ENCODE measurements at regions not wholly inside any gene's neighbourhood (a gene's known extent, or its start where the extent isn't known, plus 50 kb on each side); places are given as distances from the start of the nearest gene placed in this dataset.

DNA sequence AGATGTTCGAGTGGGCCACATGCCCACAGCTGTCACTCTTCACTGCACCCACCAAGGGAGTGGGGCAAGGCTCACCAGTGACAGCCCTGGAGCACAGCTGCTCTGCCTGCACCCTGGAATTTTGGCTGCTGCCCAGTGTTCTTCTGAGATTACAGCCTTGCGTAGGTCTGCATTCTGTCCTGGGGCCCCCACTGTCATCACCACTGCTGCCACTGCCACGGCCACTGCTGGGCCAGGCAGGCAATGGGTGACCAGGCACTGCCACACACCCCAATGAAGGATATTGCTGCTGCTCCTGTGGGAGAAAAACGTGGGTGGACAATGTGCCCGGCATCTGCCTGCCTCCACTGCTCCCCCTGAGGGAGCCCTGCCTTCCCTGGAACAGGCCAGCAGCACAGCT lies 1717.0 kb downstream of the TP53TG3F start:
- TF ChIP-seq PRRX2 (CRISPR knock-in tag; IDR thresholded peaks at IDR 0.05) = no peak
- TF ChIP-seq RORB (CRISPR knock-in tag; IDR thresholded peaks at IDR 0.05) = no peak
- TF ChIP-seq ZNF232 (CRISPR knock-in tag; IDR thresholded peaks at IDR 0.05) = no peak
- TF ChIP-seq, protein P1, sequence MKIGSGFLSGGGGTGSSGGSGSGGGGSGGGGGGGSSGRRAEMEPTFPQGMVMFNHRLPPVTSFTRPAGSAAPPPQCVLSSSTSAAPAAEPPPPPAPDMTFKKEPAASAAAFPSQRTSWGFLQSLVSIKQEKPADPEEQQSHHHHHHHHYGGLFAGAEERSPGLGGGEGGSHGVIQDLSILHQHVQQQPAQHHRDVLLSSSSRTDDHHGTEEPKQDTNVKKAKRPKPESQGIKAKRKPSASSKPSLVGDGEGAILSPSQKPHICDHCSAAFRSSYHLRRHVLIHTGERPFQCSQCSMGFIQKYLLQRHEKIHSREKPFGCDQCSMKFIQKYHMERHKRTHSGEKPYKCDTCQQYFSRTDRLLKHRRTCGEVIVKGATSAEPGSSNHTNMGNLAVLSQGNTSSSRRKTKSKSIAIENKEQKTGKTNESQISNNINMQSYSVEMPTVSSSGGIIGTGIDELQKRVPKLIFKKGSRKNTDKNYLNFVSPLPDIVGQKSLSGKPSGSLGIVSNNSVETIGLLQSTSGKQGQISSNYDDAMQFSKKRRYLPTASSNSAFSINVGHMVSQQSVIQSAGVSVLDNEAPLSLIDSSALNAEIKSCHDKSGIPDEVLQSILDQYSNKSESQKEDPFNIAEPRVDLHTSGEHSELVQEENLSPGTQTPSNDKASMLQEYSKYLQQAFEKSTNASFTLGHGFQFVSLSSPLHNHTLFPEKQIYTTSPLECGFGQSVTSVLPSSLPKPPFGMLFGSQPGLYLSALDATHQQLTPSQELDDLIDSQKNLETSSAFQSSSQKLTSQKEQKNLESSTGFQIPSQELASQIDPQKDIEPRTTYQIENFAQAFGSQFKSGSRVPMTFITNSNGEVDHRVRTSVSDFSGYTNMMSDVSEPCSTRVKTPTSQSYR (CRISPR knock-in tag; IDR thresholded peaks at IDR 0.05) = no peak
- TF ChIP-seq ZNF121 (CRISPR knock-in tag; IDR thresholded peaks at IDR 0.05) = no peak
- TF ChIP-seq NR2C2 (CRISPR knock-in tag; IDR thresholded peaks at IDR 0.05) = no peak
- TF ChIP-seq, protein P2, sequence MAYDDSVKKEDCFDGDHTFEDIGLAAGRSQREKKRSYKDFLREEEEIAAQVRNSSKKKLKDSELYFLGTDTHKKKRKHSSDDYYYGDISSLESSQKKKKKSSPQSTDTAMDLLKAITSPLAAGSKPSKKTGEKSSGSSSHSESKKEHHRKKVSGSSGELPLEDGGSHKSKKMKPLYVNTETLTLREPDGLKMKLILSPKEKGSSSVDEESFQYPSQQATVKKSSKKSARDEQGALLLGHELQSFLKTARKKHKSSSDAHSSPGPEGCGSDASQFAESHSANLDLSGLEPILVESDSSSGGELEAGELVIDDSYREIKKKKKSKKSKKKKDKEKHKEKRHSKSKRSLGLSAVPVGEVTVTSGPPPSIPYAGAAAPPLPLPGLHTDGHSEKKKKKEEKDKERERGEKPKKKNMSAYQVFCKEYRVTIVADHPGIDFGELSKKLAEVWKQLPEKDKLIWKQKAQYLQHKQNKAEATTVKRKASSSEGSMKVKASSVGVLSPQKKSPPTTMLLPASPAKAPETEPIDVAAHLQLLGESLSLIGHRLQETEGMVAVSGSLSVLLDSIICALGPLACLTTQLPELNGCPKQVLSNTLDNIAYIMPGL (CRISPR knock-in tag; IDR thresholded peaks at IDR 0.05) = no peak
- TF ChIP-seq FOXK1 (CRISPR knock-in tag; IDR thresholded peaks at IDR 0.05) = no peak
- TF ChIP-seq CREM (CRISPR knock-in tag; IDR thresholded peaks at IDR 0.05) = no peak
- no peak for TF ChIP-seq NFE2L1 (CRISPR knock-in tag; IDR thresholded peaks at IDR 0.05)
- no peak for TF ChIP-seq NR3C1 (CRISPR knock-in tag; conservative IDR thresholded peaks at IDR 0.05; ENCODE audit: low read depth)
- TF ChIP-seq, protein P3, sequence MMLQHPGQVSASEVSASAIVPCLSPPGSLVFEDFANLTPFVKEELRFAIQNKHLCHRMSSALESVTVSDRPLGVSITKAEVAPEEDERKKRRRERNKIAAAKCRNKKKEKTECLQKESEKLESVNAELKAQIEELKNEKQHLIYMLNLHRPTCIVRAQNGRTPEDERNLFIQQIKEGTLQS (CRISPR knock-in tag; conservative IDR thresholded peaks at IDR 0.05) = no peak
- no peak for TF ChIP-seq GTF2I (CRISPR knock-in tag; conservative IDR thresholded peaks at IDR 0.05)
- Mint-ChIP-seq H3K27me3 (ENCODE audit: low read depth) (peaks cover 6% of the 10 kb centered on the region; the same call in 1 of the 2 replicates), H3K36me3 (peaks cover 52% of the 10 kb centered on the region), H3K9me3 (peaks cover 53% of the 10 kb centered on the region), H3K4me1 (no peaks in the 10 kb centered on the region), H3K4me3 (no peak overlapping the region), H3K27ac (no peak overlapping the region)
- ATAC-seq (no peak), DNase-seq (ENCODE audit: low spot score) (no peak)
- ChIA-PET CTCF (no interaction called here), POLR2A (no interaction called here)

DNA sequence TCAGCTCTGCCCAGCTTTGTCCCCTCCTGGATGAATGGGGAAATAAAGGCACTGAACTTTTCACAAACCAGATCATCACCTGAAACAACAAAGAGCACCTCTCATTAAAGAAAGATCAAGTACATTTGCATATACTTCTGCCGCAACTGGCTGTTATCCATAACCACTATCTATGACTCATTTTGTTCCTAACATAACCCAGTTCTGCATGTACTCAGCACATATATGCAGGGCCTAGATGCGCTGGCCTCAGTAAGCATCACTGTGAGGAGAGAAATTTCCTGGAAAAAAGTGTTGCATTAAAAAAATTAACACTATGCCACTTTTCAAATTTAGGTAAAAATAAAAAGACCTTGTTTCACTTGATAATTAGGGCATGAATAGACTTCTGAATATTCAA lies 1718.4 kb downstream of the TP53TG3F start:
- no peak for TF ChIP-seq GTF2I (CRISPR knock-in tag; conservative IDR thresholded peaks at IDR 0.05)
- TF ChIP-seq CREM (CRISPR knock-in tag; IDR thresholded peaks at IDR 0.05) = no peak
- no peak for TF ChIP-seq SOX15 (CRISPR knock-in tag; IDR thresholded peaks at IDR 0.05)
- no peak for TF ChIP-seq JUN (CRISPR knock-in tag; IDR thresholded peaks at IDR 0.05)
- TF ChIP-seq, protein P4, sequence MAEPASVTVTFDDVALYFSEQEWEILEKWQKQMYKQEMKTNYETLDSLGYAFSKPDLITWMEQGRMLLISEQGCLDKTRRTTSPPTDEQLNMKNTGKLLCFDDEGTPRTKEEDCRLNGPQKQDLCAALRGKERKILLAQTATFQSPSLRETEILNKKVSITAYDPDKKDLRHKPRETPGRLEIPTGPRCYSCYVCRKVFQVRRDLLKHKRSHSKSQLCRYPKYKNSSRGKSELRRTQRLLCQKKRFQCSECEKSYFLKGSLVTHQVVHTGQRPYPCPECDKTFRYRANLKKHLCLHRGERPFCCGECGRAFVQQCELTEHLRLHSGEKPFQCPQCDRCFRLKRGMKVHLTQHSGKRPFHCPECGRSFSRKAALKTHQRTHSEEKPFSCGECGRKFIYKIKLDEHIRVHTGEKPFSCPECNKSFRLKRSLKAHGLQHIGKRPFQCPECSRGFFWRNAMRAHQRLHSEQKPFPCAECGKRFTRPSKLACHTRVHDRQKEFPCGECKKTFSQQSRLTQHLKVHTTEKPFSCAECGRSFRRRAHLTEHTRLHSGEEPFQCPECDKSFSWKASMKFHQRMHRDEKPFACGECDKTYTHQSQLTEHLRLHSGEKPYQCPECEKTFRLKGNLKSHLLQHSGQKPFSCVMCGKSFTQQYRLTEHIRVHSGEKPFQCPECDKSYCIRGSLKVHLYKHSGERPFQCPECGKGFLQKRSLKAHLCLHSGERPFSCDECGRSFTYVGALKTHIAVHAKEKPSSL (CRISPR knock-in tag; conservative IDR thresholded peaks at IDR 0.05) = no peak
- no peak for TF ChIP-seq NR2C2 (CRISPR knock-in tag; IDR thresholded peaks at IDR 0.05)
- TF ChIP-seq, protein P5, sequence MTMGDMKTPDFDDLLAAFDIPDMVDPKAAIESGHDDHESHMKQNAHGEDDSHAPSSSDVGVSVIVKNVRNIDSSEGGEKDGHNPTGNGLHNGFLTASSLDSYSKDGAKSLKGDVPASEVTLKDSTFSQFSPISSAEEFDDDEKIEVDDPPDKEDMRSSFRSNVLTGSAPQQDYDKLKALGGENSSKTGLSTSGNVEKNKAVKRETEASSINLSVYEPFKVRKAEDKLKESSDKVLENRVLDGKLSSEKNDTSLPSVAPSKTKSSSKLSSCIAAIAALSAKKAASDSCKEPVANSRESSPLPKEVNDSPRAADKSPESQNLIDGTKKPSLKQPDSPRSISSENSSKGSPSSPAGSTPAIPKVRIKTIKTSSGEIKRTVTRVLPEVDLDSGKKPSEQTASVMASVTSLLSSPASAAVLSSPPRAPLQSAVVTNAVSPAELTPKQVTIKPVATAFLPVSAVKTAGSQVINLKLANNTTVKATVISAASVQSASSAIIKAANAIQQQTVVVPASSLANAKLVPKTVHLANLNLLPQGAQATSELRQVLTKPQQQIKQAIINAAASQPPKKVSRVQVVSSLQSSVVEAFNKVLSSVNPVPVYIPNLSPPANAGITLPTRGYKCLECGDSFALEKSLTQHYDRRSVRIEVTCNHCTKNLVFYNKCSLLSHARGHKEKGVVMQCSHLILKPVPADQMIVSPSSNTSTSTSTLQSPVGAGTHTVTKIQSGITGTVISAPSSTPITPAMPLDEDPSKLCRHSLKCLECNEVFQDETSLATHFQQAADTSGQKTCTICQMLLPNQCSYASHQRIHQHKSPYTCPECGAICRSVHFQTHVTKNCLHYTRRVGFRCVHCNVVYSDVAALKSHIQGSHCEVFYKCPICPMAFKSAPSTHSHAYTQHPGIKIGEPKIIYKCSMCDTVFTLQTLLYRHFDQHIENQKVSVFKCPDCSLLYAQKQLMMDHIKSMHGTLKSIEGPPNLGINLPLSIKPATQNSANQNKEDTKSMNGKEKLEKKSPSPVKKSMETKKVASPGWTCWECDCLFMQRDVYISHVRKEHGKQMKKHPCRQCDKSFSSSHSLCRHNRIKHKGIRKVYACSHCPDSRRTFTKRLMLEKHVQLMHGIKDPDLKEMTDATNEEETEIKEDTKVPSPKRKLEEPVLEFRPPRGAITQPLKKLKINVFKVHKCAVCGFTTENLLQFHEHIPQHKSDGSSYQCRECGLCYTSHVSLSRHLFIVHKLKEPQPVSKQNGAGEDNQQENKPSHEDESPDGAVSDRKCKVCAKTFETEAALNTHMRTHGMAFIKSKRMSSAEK (CRISPR knock-in tag; IDR thresholded peaks at IDR 0.05; ENCODE audit: borderline replicate concordance) = no peak
- TF ChIP-seq ZNF396 (CRISPR knock-in tag; IDR thresholded peaks at IDR 0.05; ENCODE audit: borderline replicate concordance) = no peak
- no peak for TF ChIP-seq EMX1 (CRISPR knock-in tag; IDR thresholded peaks at IDR 0.05)
- no peak for TF ChIP-seq ESRRA (CRISPR knock-in tag; IDR thresholded peaks at IDR 0.05; ENCODE audit: borderline replicate concordance)
- TF ChIP-seq TCF7 (CRISPR knock-in tag; IDR thresholded peaks at IDR 0.05; ENCODE audit: low read depth) = no peak
- Mint-ChIP-seq H3K4me3 (no peak overlapping the region), H3K27ac (no peak overlapping the region), H3K4me1 (no peaks in the 10 kb centered on the region), H3K27me3 (ENCODE audit: low read depth) (peaks cover 7% of the 10 kb centered on the region), H3K9me3 (peaks cover 53% of the 10 kb centered on the region), H3K36me3 (peaks cover 52% of the 10 kb centered on the region)
- ChIA-PET CTCF (no interaction called here), POLR2A (no interaction called here)
- DNase-seq (ENCODE audit: low spot score) (no peak), ATAC-seq (no peak)

Measured in WTC11 (cell line).